GM18498 (cell line): ENCODE measurements at regions not wholly inside any gene's neighbourhood (a gene's known extent, or its start where the extent isn't known, plus 50 kb on each side); places are given as distances from the start of the nearest gene placed in this dataset.

Experiments
- ATAC-seq: cut with Tn5 transposase; IDR thresholded peaks from one replicate; pipeline ENCODE4 v1.9.1; 2021; ENCODE audit warnings: mild to moderate bottlenecking, moderate library complexity; ENCODE audit not compliant: unreplicated experiment

- ATAC-seq, result no peak
Observed at GRCh38 chr1:38721816-38722215, 137.8 kb downstream of the RRAGC start.

GRCh38 chr1:38719880-38720279 is 139.7 kb downstream of the RRAGC start:
- ATAC-seq, result no peak

- no peak for ATAC-seq
Observed at GRCh38 chr1:38718031-38718430, 141.5 kb downstream of the RRAGC start.

DNA sequence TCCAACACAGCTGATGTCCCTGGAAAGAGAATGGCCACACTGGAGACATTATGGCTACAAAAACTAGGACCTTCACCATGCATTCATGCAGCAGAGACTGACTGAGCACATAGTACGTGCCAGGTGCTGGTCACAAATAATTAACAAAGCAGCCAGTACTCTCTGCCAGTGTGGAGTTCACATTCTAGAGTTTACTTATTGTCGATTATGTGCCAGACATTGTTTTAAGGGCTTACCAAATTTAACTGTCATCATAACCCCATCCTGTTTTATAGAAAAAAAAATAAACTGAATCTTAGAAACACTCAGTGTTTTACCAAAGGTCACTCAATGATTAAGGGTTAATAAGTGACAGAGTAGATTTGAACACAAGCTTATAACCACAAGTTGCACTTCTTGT is 143.3 kb downstream of the RRAGC start:
- ATAC-seq, result no peak

DNA sequence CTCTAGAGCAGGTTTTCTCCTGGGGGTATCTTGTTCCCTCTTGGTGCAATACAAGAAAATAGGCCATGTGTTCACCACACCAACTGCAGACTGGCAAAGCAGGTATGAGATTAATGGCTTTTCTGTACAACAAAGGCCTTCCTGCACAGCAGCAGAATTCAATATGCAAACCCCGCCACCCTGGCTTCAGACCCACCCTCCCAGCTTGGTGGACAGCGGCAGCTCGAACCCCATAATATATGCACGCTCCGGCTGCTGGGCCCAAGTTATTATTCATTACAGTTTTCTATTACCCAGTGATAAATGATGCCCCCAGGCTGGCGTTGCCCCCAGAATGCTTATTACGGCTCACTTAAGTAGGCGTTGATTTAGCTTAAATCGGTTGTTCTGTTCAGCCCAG is 144.2 kb downstream of the RRAGC start:
- no peak for ATAC-seq

GRCh38 chr1:38712046-38712445 is 147.5 kb downstream of the RRAGC start:
- no peak for ATAC-seq

GRCh38 chr1:38708701-38709258 is 150.8 kb downstream of the RRAGC start:
- no peak for ATAC-seq

GRCh38 chr1:38701088-38701487 is 158.5 kb downstream of the RRAGC start:
- ATAC-seq, result no peak

- ATAC-seq, result no peak
Observed at GRCh38 chr1:38700077-38700470, 159.5 kb downstream of the RRAGC start.

GRCh38 chr1:38699330-38700076 is 160.1 kb downstream of the RRAGC start:
- no peak for ATAC-seq

GRCh38 chr1:38697387-38697786 is 162.2 kb downstream of the RRAGC start:
- no peak for ATAC-seq

DNA sequence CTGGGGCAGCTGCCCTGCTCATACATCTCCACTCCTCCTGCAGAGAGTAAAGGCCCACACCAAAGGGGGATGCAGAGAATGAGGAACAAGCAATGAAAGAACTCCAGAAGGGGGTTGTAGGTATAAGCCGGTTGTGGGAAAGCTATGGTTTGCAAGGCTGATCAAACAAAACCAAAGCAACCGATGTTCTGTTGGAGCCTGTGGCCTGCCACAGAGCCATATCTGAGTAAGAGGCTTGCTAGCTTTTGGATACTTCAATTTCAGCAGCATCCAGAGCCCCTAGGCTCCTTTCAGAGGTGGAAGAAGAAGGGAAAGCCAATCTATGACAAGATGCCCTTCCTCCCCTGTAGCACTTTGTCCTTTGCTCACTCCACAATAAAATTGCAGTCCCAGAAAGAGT is 163.2 kb downstream of the RRAGC start:
- no peak for ATAC-seq

DNA sequence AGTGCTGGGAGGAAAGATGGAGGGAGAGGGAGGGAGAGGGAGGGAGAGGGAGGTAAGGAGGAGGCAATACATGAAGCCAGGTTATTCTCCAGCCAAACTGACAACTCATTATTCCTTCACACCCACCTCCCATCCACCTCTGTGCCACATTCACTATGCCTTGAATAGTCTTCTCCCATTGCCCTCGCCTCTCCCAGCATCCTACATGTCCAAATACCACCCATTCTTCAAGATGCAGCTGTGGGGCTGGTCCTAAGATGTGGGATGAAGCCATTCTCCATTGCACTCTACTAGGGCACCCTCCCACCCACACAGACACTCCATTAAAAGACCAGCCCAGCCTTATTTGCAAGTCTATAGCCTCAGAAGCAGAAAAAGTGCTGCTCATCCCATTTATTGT is 165.8 kb downstream of the RRAGC start:
- ATAC-seq, result no peak

DNA sequence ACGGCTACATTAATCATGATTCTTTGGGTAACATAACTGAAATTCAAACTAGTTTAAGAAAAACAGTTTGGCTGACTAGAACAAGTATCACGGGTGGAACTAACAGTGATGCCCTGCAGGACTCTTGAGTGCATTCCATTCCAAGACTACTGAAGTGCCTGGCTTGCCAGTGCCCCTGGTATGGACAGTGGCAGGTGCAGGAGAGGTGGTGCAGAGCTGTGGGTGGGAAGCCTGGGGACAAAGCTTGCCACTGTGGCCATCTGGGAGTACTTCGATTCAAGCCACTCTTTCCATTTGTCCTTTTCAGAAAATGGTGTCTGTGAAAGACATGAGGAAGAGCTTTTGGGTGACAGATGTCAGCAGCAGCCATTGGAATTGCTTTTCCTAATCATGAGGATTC is 166.5 kb downstream of the RRAGC start:
- ATAC-seq, result no peak

DNA sequence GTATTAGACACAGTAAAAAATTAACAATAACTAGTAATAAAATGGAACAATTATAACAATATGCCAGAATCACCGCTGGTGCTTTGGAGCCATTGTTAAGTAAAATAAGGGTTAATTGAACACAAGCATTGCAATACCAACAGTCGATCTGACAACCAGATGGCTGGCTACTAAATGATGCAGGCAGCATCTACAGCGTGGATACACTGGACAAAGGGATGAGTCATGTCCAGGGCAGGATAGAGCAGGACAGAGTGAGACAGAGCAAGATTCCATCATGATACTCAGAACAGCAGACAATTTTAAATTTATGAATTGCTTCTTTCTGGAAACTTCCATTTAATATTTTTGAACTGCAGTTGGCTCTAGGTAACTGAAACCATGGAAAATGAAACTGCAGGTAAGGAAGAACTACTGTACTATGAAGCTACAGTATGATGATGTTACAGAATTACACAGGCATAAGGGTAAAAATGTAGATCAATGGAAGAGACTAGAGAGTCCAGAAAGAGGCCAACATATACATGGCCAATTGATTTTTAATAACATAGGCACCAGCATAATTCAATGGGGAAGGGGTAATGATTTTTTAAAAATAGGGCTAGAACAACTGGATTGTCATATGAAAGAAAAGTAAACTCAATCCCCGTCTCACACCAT is 168.7 kb downstream of the RRAGC start:
- no peak for ATAC-seq

- ATAC-seq, result no peak
Observed at GRCh38 chr1:38686927-38687255, 172.7 kb downstream of the RRAGC start.

DNA sequence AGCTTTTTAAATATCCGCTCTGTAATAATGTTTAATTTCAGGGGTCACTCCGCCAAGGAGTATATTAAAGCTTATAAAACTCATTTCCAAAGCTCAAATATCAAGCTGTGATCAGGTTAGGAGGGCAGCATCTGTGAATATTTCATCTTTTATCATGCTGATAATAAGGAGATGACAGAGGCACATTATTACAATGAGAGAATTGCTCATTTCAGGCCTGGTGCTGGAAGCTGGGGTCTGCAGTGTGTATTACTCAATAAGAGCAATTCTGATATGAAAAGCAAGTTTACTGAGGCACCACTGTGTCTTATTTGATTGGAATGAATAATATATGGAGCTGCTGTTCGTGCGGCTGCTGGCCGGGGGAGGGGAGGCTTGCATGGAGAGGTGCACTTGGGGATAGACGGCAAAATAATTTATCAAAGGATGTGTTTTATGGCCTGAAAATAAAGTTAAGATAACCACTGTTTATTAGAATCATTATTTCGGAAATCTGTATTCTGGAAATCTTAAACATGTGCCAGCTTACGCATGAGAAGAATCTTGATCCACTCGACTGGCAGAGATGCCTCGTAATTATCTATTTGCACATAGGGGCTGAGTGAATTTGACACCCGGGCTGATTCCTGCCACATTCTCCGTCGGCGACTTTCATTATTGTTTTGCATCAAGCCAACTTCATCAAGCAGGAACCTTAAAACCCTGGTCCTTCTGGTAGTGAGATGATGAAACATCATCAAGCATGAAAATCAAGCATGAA is 173.2 kb downstream of the RRAGC start:
- no peak for ATAC-seq

DNA sequence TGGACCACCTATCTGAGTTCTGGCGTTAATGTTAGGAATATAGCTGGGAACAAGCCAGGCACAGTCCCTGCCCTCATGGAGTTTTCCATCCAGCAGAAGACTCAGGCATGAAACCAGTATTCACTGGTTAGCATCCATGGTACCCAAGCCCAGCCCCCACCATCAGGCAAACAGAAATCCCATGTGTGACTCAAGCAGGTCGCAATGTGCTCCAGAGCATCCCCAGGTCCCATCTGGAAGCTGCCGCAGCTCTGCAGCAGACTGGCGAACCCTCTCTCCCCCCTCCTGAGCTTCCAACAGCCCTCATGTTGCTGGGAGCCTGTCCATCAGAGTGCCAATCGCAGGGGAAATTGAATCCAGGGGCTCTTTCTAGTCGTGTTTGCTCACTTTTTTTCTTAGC is 174.2 kb downstream of the RRAGC start:
- ATAC-seq, result no peak

DNA sequence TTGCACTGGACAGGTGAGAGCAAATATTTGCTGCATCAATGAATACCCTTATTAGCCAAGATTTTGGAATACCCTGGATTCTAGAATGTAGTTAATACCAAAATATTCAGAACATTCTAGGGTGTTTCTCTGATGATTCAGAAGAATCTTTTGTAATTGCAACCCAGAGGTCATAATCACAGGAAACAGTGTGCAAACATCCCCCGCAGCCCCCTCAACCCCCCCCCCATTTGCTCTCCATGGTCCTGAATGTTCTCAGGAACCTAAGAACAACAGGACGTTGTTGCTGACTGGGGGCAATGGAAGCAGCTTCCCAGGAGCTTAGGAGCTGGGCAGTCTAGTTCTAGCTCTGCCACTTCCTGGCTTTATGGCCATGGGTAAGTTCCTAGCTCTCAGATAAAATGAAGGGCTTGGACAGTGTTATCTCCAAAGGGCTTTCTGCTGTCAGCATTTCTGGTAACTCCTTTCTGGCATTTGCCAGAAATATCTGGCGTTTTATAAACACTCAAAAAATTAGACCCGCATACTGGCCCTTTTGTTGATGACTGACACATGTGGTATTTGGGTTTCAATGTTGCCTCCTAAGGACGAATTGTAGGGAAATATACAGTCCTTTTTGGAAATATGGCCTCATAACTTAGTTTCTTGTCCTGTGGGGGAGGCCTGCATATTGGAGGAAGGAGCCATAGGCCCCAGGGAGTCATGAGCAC is 178.6 kb downstream of the RRAGC start:
- no peak for ATAC-seq

GRCh38 chr1:38677756-38678155 is 181.8 kb downstream of the RRAGC start:
- ATAC-seq, result no peak

DNA sequence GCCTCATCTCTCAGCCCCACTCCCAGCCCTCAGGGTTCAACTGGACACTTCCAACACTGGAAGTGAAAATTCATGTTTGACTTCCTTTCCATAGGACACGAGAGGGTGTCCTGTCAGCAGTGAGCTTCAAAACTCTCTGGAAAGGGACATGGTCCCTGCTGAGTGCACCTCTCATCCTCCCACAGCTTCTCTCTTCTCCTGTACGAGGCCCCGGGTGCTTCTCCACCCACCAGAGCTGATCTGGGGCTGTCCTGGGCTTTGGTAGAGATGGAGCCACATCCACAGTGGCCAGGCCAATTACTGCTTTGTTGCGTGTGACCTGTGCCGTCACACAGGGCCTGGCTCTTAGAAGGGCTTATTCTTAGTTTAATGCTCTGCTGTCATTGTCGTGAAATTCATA is 182.3 kb downstream of the RRAGC start:
- ATAC-seq, result no peak
